ENCODE measurements at regions not wholly inside any gene's neighbourhood (a gene's known extent, or its start where the extent isn't known, plus 50 kb on each side); places are given as distances from the start of the nearest gene placed in this dataset.

- TF ChIP-seq GATA3 (IDR thresholded peaks at IDR 0.05; ENCODE audit: low read depth, low read length) (no peak), GATA2 (IDR thresholded peaks at IDR 0.05; ENCODE audit: low read depth, low read length) (no peak)
Measured at GRCh38 chr4:17362430-17362829, 149.5 kb downstream of the QDPR start.

- TF ChIP-seq GATA3 (IDR thresholded peaks at IDR 0.05; ENCODE audit: low read depth, low read length): no peak
- no peak for TF ChIP-seq GATA2 (IDR thresholded peaks at IDR 0.05; ENCODE audit: low read depth, low read length)
Measured at GRCh38 chr4:17358241-17358640, 153.6 kb downstream of the QDPR start.

- TF ChIP-seq GATA3 (IDR thresholded peaks at IDR 0.05; ENCODE audit: low read depth, low read length): no peak
- no peak for TF ChIP-seq GATA2 (IDR thresholded peaks at IDR 0.05; ENCODE audit: low read depth, low read length)
Measured at GRCh38 chr4:17356926-17357325, 155.0 kb downstream of the QDPR start.

GRCh38 chr4:17352357-17352756, 159.5 kb downstream of the QDPR start:
- no peak for TF ChIP-seq GATA3 (IDR thresholded peaks at IDR 0.05; ENCODE audit: low read depth, low read length)

- no peak for TF ChIP-seq GATA3 (IDR thresholded peaks at IDR 0.05; ENCODE audit: low read depth, low read length)
- TF ChIP-seq GATA2 (IDR thresholded peaks at IDR 0.05; ENCODE audit: low read depth, low read length): no peak
Measured at GRCh38 chr4:17347445-17347844, 164.4 kb downstream of the QDPR start.

- TF ChIP-seq GATA2 (IDR thresholded peaks at IDR 0.05; ENCODE audit: low read depth, low read length): no peak
- TF ChIP-seq GATA3 (IDR thresholded peaks at IDR 0.05; ENCODE audit: low read depth, low read length): no peak
Measured at GRCh38 chr4:17339376-17339775, 172.5 kb downstream of the QDPR start.

- TF ChIP-seq GATA2 (IDR thresholded peaks at IDR 0.05; ENCODE audit: low read depth, low read length): no peak
- no peak for TF ChIP-seq GATA3 (IDR thresholded peaks at IDR 0.05; ENCODE audit: low read depth, low read length)
Measured at GRCh38 chr4:17336986-17337385, 174.9 kb downstream of the QDPR start.

GRCh38 chr4:17336524-17336961, 175.3 kb downstream of the QDPR start:
- TF ChIP-seq GATA3 (IDR thresholded peaks at IDR 0.05; ENCODE audit: low read depth, low read length): no peak
- no peak for TF ChIP-seq GATA2 (IDR thresholded peaks at IDR 0.05; ENCODE audit: low read depth, low read length)

GRCh38 chr4:17336069-17336468, 175.8 kb downstream of the QDPR start:
- TF ChIP-seq GATA2 (IDR thresholded peaks at IDR 0.05; ENCODE audit: low read depth, low read length) (no peak), GATA3 (IDR thresholded peaks at IDR 0.05; ENCODE audit: low read depth, low read length) (no peak)

- TF ChIP-seq GATA3 (IDR thresholded peaks at IDR 0.05; ENCODE audit: low read depth, low read length) (no peak), GATA2 (IDR thresholded peaks at IDR 0.05; ENCODE audit: low read depth, low read length) (no peak)
Measured at GRCh38 chr4:17335371-17335770, 176.5 kb downstream of the QDPR start.

GRCh38 chr4:17332478-17332877, 179.4 kb downstream of the QDPR start:
- no peak for TF ChIP-seq GATA3 (IDR thresholded peaks at IDR 0.05; ENCODE audit: low read depth, low read length)
- no peak for TF ChIP-seq GATA2 (IDR thresholded peaks at IDR 0.05; ENCODE audit: low read depth, low read length)

- TF ChIP-seq GATA3 (IDR thresholded peaks at IDR 0.05; ENCODE audit: low read depth, low read length) (no peak), GATA2 (IDR thresholded peaks at IDR 0.05; ENCODE audit: low read depth, low read length) (no peak)
Measured at GRCh38 chr4:17329046-17329445, 182.8 kb downstream of the QDPR start.

- no peak for TF ChIP-seq GATA2 (IDR thresholded peaks at IDR 0.05; ENCODE audit: low read depth, low read length)
- no peak for TF ChIP-seq GATA3 (IDR thresholded peaks at IDR 0.05; ENCODE audit: low read depth, low read length)
Measured at GRCh38 chr4:17328141-17328815, 183.6 kb downstream of the QDPR start.

- no peak for TF ChIP-seq GATA3 (IDR thresholded peaks at IDR 0.05; ENCODE audit: low read depth, low read length)
- no peak for TF ChIP-seq GATA2 (IDR thresholded peaks at IDR 0.05; ENCODE audit: low read depth, low read length)
Measured at GRCh38 chr4:17327591-17327990, 184.3 kb downstream of the QDPR start.

GRCh38 chr4:17326756-17327155, 185.1 kb downstream of the QDPR start:
- no peak for TF ChIP-seq GATA2 (IDR thresholded peaks at IDR 0.05; ENCODE audit: low read depth, low read length)
- TF ChIP-seq GATA3 (IDR thresholded peaks at IDR 0.05; ENCODE audit: low read depth, low read length): no peak

- TF ChIP-seq GATA3 (IDR thresholded peaks at IDR 0.05; ENCODE audit: low read depth, low read length) (no peak), GATA2 (IDR thresholded peaks at IDR 0.05; ENCODE audit: low read depth, low read length) (no peak)
Measured at GRCh38 chr4:17325098-17325497, 186.8 kb downstream of the QDPR start.
